Astrocyte (in vitro differentiated cells and primary cell): ENCODE measurements at regions not wholly inside any gene's neighbourhood (a gene's known extent, or its start where the extent isn't known, plus 50 kb on each side); places are given as distances from the start of the nearest gene placed in this dataset.

Experiments
- DNase-seq: peaks from one replicate; pipeline ENCODE4 v3.0.0-alpha.2; 2010; ENCODE audit warnings: low read depth
- FAIRE-seq: peaks from 2 replicates; lab custom pipeline; 2011; peaks lifted over from hg19 to GRCh38; lab: Jason Lieb, UNC
- H2AFZ ChIP-seq: 2 replicates; pipeline ENCODE4 v1.6.0; 2012; ENCODE audit warnings: low read depth, low read length, inconsistent platforms
- H3K27ac ChIP-seq: 2 replicates; pipeline ENCODE4 v1.5.1; 2011; ENCODE audit warnings: low read depth, low read length, inconsistent platforms
- H3K27me3 ChIP-seq: 2 replicates; pipeline ENCODE4 v1.6.0; 2011; ENCODE audit warnings: low read length, inconsistent platforms; ENCODE audit not compliant: insufficient read depth
- H3K36me3 ChIP-seq: 2 replicates; pipeline ENCODE4 v1.5.1; 2011; ENCODE audit warnings: low read length, inconsistent platforms; ENCODE audit not compliant: insufficient read depth
- H3K4me1 ChIP-seq: 2 replicates; pipeline ENCODE4 v1.5.1; 2011; ENCODE audit warnings: low read length, inconsistent platforms; ENCODE audit not compliant: insufficient read depth
- H3K4me2 ChIP-seq: 2 replicates; pipeline ENCODE4 v1.6.0; 2012; ENCODE audit warnings: low read length, inconsistent platforms
- H3K4me3 ChIP-seq: 2 replicates; pipeline ENCODE4 v1.5.1; 2011; ENCODE audit warnings: low read depth, mild to moderate bottlenecking, low read length, inconsistent platforms; ENCODE audit not compliant: insufficient read depth
- H3K79me2 ChIP-seq: 2 replicates; pipeline ENCODE4 v1.6.0; 2012; ENCODE audit warnings: mild to moderate bottlenecking, low read length, inconsistent platforms; ENCODE audit not compliant: insufficient read depth
- H3K9ac ChIP-seq: 2 replicates; pipeline ENCODE4 v1.6.0; 2012; ENCODE audit warnings: mild to moderate bottlenecking, low read length, inconsistent platforms
- H3K9me3 ChIP-seq: 2 replicates; pipeline ENCODE4 v1.5.1; 2012; ENCODE audit warnings: low read depth, mild to moderate bottlenecking, low read length, inconsistent platforms; ENCODE audit not compliant: insufficient read depth
- H4K20me1 ChIP-seq: 2 replicates; pipeline ENCODE4 v1.6.0; 2012; ENCODE audit warnings: low read length, inconsistent platforms; ENCODE audit not compliant: insufficient read depth
- H3K27ac Mint-ChIP-seq: one replicate; pipeline ENCODE4 v1.8.0; 2021; ENCODE audit warnings: mild to moderate bottlenecking, mixed read lengths; ENCODE audit not compliant: unreplicated experiment
- H3K27me3 Mint-ChIP-seq: one replicate; pipeline ENCODE4 v1.8.0; 2021; ENCODE audit warnings: low read depth, mixed read lengths; ENCODE audit not compliant: unreplicated experiment
- H3K36me3 Mint-ChIP-seq: one replicate; pipeline ENCODE4 v1.8.0; 2021; ENCODE audit warnings: low read depth, mixed read lengths; ENCODE audit not compliant: unreplicated experiment
- H3K4me1 Mint-ChIP-seq: one replicate; pipeline ENCODE4 v1.8.0; 2021; ENCODE audit warnings: low read depth, mixed read lengths; ENCODE audit not compliant: unreplicated experiment
- H3K4me3 Mint-ChIP-seq: one replicate; pipeline ENCODE4 v1.8.0; 2021; ENCODE audit warnings: mild to moderate bottlenecking, moderate library complexity, mixed read lengths; ENCODE audit not compliant: unreplicated experiment
- H3K9me3 Mint-ChIP-seq: one replicate; pipeline ENCODE4 v1.8.0; 2021; ENCODE audit warnings: mild to moderate bottlenecking, mixed read lengths; ENCODE audit not compliant: unreplicated experiment
- CTCF ChIP-seq: IDR thresholded peaks from 2 replicates; pipeline ENCODE4 v1.5.1; 2011; ENCODE audit warnings: low read depth, mild to moderate bottlenecking, inconsistent platforms, low read length, moderate library complexity; ENCODE audit not compliant: insufficient read depth
- EZH2 ChIP-seq: IDR thresholded peaks from 2 replicates; pipeline ENCODE4 v1.6.1; 2012; ENCODE audit warnings: mild to moderate bottlenecking, low read length, inconsistent platforms; ENCODE audit not compliant: insufficient read depth

- Histone ChIP-seq H3K27ac (no peak overlapping the region), H3K36me3 (no peaks in the 10 kb centered on the region), H3K4me1 (no peaks in the 10 kb centered on the region), H3K4me3 (no peak overlapping the region), H3K9me3 (no peaks in the 10 kb centered on the region), H4K20me1 (no peaks in the 10 kb centered on the region), H3K9ac (no peak overlapping the region), H3K79me2 (no peaks in the 10 kb centered on the region), H3K27me3 (no peaks in the 10 kb centered on the region), H3K4me2 (no peak overlapping the region), H2AFZ (no peak overlapping the region)
- no peak for FAIRE-seq
- Mint-ChIP-seq H3K9me3 (no peaks in the 10 kb centered on the region), H3K4me1 (no peaks in the 10 kb centered on the region), H3K36me3 (no peaks in the 10 kb centered on the region), H3K27ac (no peak overlapping the region), H3K4me3 (no peak overlapping the region), H3K27me3 (peaks cover 5% of the 10 kb centered on the region)
- TF ChIP-seq EZH2 (no peak), CTCF (no peak)
- no peak for DNase-seq
These were observed 476.0 kb upstream of the ASIC2 start for GRCh38 chr17:33769066-33769465.

- Mint-ChIP-seq H3K4me3 (no peak overlapping the region), H3K27me3 (peaks cover 16% of the 10 kb centered on the region), H3K36me3 (no peaks in the 10 kb centered on the region), H3K4me1 (no peaks in the 10 kb centered on the region), H3K9me3 (no peaks in the 10 kb centered on the region), H3K27ac (no peak overlapping the region)
- Histone ChIP-seq H2AFZ (no peak overlapping the region), H3K27me3 (no peaks in the 10 kb centered on the region), H3K36me3 (no peaks in the 10 kb centered on the region), H3K4me3 (no peak overlapping the region), H3K4me2 (no peak overlapping the region), H3K9ac (no peak overlapping the region), H3K27ac (no peak overlapping the region), H3K9me3 (no peaks in the 10 kb centered on the region), H3K4me1 (no peaks in the 10 kb centered on the region), H3K79me2 (no peaks in the 10 kb centered on the region), H4K20me1 (no peaks in the 10 kb centered on the region)
- FAIRE-seq (no peak), DNase-seq (no peak)
- no peak for TF ChIP-seq CTCF
- TF ChIP-seq EZH2: no peak
These were observed 478.8 kb upstream of the CCL2 start for GRCh38 chr17:33776304-33776703.

GRCh38 chr17:33776903-33777302 is 478.2 kb upstream of the CCL2 start:
- DNase-seq (no peak), FAIRE-seq (no peak)
- H3K4me2 ChIP-seq: no peak overlapping the region
- Mint-ChIP-seq H3K36me3 (no peaks in the 10 kb centered on the region), H3K4me3 (no peak overlapping the region), H3K27me3 (peaks cover 20% of the 10 kb centered on the region), H3K9me3 (no peaks in the 10 kb centered on the region), H3K27ac (no peak overlapping the region), H3K4me1 (no peaks in the 10 kb centered on the region)
- H3K79me2 ChIP-seq: no peaks in the 10 kb centered on the region
- no peak overlapping the region for H3K4me3 ChIP-seq
- H3K9ac ChIP-seq: no peak overlapping the region
- H3K36me3 ChIP-seq: no peaks in the 10 kb centered on the region
- TF ChIP-seq EZH2 (no peak), CTCF (no peak)
- no peak overlapping the region for H3K27ac ChIP-seq
- no peak overlapping the region for H2AFZ ChIP-seq
- H4K20me1 ChIP-seq: no peaks in the 10 kb centered on the region
- no peaks in the 10 kb centered on the region for H3K27me3 ChIP-seq
- no peaks in the 10 kb centered on the region for H3K4me1 ChIP-seq
- H3K9me3 ChIP-seq: no peaks in the 10 kb centered on the region
